IMR-90 (cell line): ENCODE measurements at regions not wholly inside any gene's neighbourhood (a gene's known extent, or its start where the extent isn't known, plus 50 kb on each side); places are given as distances from the start of the nearest gene placed in this dataset.
A peak's percentile ranks its signal among the peaks of the same experiment; 100 is the strongest.

Experiments used
- ATAC-seq: fragments of 200-7000 bp; cut with Tn5 transposase; 2 replicates; pipeline ENCODE4 v1.9.1; 2020; ENCODE audit warnings: low read depth, mild to moderate bottlenecking, moderate library complexity
- BruUV-seq: library from RNA; stranded (reverse); fragments of 400-500 nt; replicated peaks from 2 replicates; lab custom pipeline; 2021; lab: Mats Ljungman, UMichigan
- CTCF ChIA-PET: fragments of 300-600 bp; formaldehyde crosslinking; extraction: SDS; loops from one replicate; lab custom pipeline; 2021; ENCODE audit warnings: antibody characterized with exemption; lab: Yijun Ruan, JAX
- POLR2A ChIA-PET: fragments of 300-600 bp; sonication (Branson Sonifier 250); formaldehyde crosslinking; loops from one replicate; lab custom pipeline; 2022; ENCODE audit warnings: antibody characterized with exemption; ENCODE audit not compliant: unreplicated experiment; lab: Charles Lee
- DNase-seq: peaks from one replicate; pipeline ENCODE4 v3.0.0; 2013
- H2AFZ ChIP-seq: replicated peaks from 2 replicates; pipeline ENCODE3; 2013; ENCODE audit warnings: low read length, mild to moderate bottlenecking; ENCODE audit not compliant: poor library complexity
- H2AK5ac ChIP-seq: 2 replicates; pipeline ENCODE4 v1.6.1; 2013; ENCODE audit warnings: low read depth, low read length, inconsistent platforms
- H2AK9ac ChIP-seq: replicated peaks from 2 replicates; pipeline ENCODE3; 2013; ENCODE audit warnings: mild to moderate bottlenecking, low read depth, low read length, moderate library complexity; ENCODE audit not compliant: poor library complexity
- H2BK120ac ChIP-seq: 2 replicates; pipeline ENCODE4 v1.6.1; 2013; ENCODE audit warnings: low read depth, low read length, inconsistent platforms
- H2BK15ac ChIP-seq: 3 replicates; pipeline ENCODE4 v1.6.1; 2013; ENCODE audit warnings: low read depth, low read length, inconsistent platforms
- H2BK20ac ChIP-seq: 2 replicates; pipeline ENCODE4 v1.6.1; 2013; ENCODE audit warnings: low read depth, mild to moderate bottlenecking, inconsistent platforms, low read length, moderate library complexity
- H2BK5ac ChIP-seq: 2 replicates; pipeline ENCODE4 v1.6.1; 2013; ENCODE audit warnings: mild to moderate bottlenecking, low read depth, low read length, inconsistent platforms; ENCODE audit not compliant: poor library complexity, severe bottlenecking
- H3K14ac ChIP-seq: replicated peaks from 2 replicates; pipeline ENCODE4 v1.6.1; 2013; ENCODE audit warnings: low read depth, low read length, inconsistent platforms
- H3K18ac ChIP-seq: 2 replicates; pipeline ENCODE4 v1.6.1; 2013; ENCODE audit warnings: low read depth, low read length, control low read depth
- H3K23ac ChIP-seq: 2 replicates; pipeline ENCODE4 v1.6.1; 2013; ENCODE audit warnings: low read depth, low read length, inconsistent platforms
- H3K27ac ChIP-seq: 2 replicates; pipeline ENCODE4 v1.5.1; 2013; ENCODE audit warnings: mild to moderate bottlenecking, control low read depth, low read length; ENCODE audit not compliant: insufficient read depth
- H3K27me3 ChIP-seq: 2 replicates; pipeline ENCODE4 v1.6.1; 2013; ENCODE audit warnings: low read length; ENCODE audit not compliant: control insufficient read depth, insufficient read depth
- H3K36me3 ChIP-seq: 2 replicates; pipeline ENCODE4 v1.6.1; 2013; ENCODE audit warnings: low read length, mixed read lengths; ENCODE audit not compliant: control insufficient read depth, insufficient read depth
- H3K4ac ChIP-seq: 2 replicates; pipeline ENCODE4 v1.6.1; 2013; ENCODE audit warnings: low read depth, low read length, inconsistent platforms
- H3K4me1 ChIP-seq: 2 replicates; pipeline ENCODE4 v1.6.1; 2013; ENCODE audit warnings: low read length, mixed read lengths; ENCODE audit not compliant: control insufficient read depth, insufficient read depth
- H3K4me2 ChIP-seq: 2 replicates; pipeline ENCODE4 v1.6.1; 2013; ENCODE audit warnings: low read depth, mild to moderate bottlenecking, control low read depth, low read length, moderate library complexity
- H3K4me3 ChIP-seq: 2 replicates; pipeline ENCODE4 v1.5.1; 2013; ENCODE audit warnings: low read depth, mild to moderate bottlenecking, control low read depth, low read length, moderate library complexity; ENCODE audit not compliant: insufficient read depth
- H3K56ac ChIP-seq: 2 replicates; pipeline ENCODE4 v1.6.1; 2013; ENCODE audit warnings: low read length, inconsistent platforms; ENCODE audit not compliant: insufficient read depth; ENCODE audit errors: extremely low read depth
- H3K79me1 ChIP-seq, 2 experiments: 2 replicates each; pipeline ENCODE4 v1.6.1; 2013; ENCODE audit warnings: low read length in 2 of 2, inconsistent platforms in 1 of 2, low read depth in 1 of 2
- H3K9ac ChIP-seq: 2 replicates; pipeline ENCODE4 v1.6.1; 2013; ENCODE audit warnings: low read depth, low read length, control low read depth
- H3K9me1 ChIP-seq: 2 replicates; pipeline ENCODE4 v1.6.1; 2013; ENCODE audit warnings: low read length, inconsistent platforms; ENCODE audit not compliant: insufficient read depth
- H3K9me3 ChIP-seq: 2 replicates; pipeline ENCODE4 v1.6.1; 2013; ENCODE audit warnings: low read length; ENCODE audit not compliant: control insufficient read depth, insufficient read depth
- H4K20me1 ChIP-seq: 2 replicates; pipeline ENCODE4 v1.6.1; 2013; ENCODE audit warnings: low read length, inconsistent platforms; ENCODE audit not compliant: insufficient read depth
- H4K5ac ChIP-seq: 2 replicates; pipeline ENCODE4 v1.6.1; 2013; ENCODE audit warnings: mild to moderate bottlenecking, low read depth, low read length, control low read depth
- H4K8ac ChIP-seq, 2 experiments: 2 replicates each; pipeline ENCODE4 v1.6.1; 2013; ENCODE audit warnings: low read depth in 2 of 2, low read length in 2 of 2, control low read depth in 1 of 2, inconsistent platforms in 1 of 2
- H4K91ac ChIP-seq: 2 replicates; pipeline ENCODE4 v1.6.1; 2013; ENCODE audit warnings: low read depth, low read length, inconsistent platforms; ENCODE audit not compliant: insufficient read depth
- CEBPB ChIP-seq: IDR thresholded peaks from 2 replicates; pipeline ENCODE4 v1.6.1; 2012; ENCODE audit warnings: low read depth, low read length, improper control_type of control experiment
- CHD1 ChIP-seq: IDR thresholded peaks from 2 replicates; pipeline ENCODE4 v1.6.1; 2012; ENCODE audit warnings: low read depth, low read length, improper control_type of control experiment
- FOS ChIP-seq: fragments of 150-350 bp; IDR thresholded peaks from 2 replicates; pipeline ENCODE4 v1.6.1; 2016; ENCODE audit warnings: low read depth, low read length
- MAFK ChIP-seq: IDR thresholded peaks from 2 replicates; pipeline ENCODE4 v1.6.1; 2012; ENCODE audit warnings: low read depth, low read length, improper control_type of control experiment
- MXI1 ChIP-seq: IDR thresholded peaks from 2 replicates; pipeline ENCODE4 v1.6.1; 2012; ENCODE audit warnings: low read depth, mild to moderate bottlenecking, low read length, moderate library complexity, borderline replicate concordance
- POLR2A ChIP-seq: IDR thresholded peaks from 2 replicates; pipeline ENCODE4 v1.6.1; 2012; ENCODE audit warnings: mild to moderate bottlenecking, low read depth, low read length
- RCOR1 ChIP-seq: IDR thresholded peaks from 2 replicates; pipeline ENCODE4 v1.6.1; 2012; ENCODE audit warnings: mild to moderate bottlenecking, low read length, improper control_type of control experiment; ENCODE audit not compliant: insufficient replicate concordance
- SMC3 ChIP-seq: fragments of 150-350 bp; IDR thresholded peaks from 2 replicates; pipeline ENCODE4 v1.6.1; 2016; ENCODE audit warnings: low read depth, mild to moderate bottlenecking, antibody characterized with exemption, low read length, moderate library complexity
- USF2 ChIP-seq: fragments of 150-350 bp; IDR thresholded peaks from 2 replicates; pipeline ENCODE4 v1.6.1; 2017; ENCODE audit warnings: mild to moderate bottlenecking, antibody characterized with exemption, low read length, low read depth
- dilution Hi-C: fragments of 300-500 bp; cut with HindIII; formaldehyde crosslinking; loops from one replicate; pipeline ENCODE4 v1.14.3; 2018; ENCODE audit warnings: low sequenced_read_pairs; ENCODE audit not compliant: unreplicated experiment
- in situ Hi-C: fragments of 300-500 bp; cut with MboI; formaldehyde crosslinking; loops from 3 replicates; pipeline ENCODE4 v1.14.3; 2019; ENCODE audit warnings: low sequenced_read_pairs, inconsistent platforms, mixed read lengths
- intact Hi-C: fragments of 100-400 bp; cut with micrococcal nuclease; formaldehyde crosslinking; loops from 2 replicates; pipeline ENCODE4 v1.10.0; 2022
- TF ChIP-seq, protein P1 (sequence below): fragments of 150-350 bp; IDR thresholded peaks from 2 replicates; pipeline ENCODE4 v1.6.1; 2016; ENCODE audit warnings: low read depth, mild to moderate bottlenecking, low read length, moderate library complexity, borderline replicate concordance
- TF ChIP-seq, protein P2 (sequence below): conservative IDR thresholded peaks from 2 replicates; pipeline ENCODE4 v1.5.1; 2012; ENCODE audit warnings: mild to moderate bottlenecking, low read depth, low read length, improper control_type of control experiment

DNA sequence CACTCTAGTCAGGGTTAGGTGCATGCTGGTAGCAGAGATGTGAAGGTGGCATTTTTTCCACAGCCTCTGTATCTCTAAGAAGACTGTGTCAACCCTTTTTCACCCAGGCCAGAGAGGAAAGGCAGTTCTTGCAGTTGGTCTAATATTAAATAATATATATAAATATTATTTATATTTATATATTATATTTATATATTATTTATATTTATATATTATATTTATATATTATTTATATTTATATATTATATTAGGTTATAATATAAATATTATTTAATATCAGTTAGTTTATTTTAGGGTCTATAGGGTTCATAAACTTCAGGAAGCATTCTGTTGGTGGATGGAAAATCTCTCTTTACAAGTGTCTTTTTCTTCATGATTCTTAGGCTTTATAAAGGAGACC is 218.6 kb upstream of the DMRTA1 start:
- BruUV-seq = no TSS peak
- no peaks in the 10 kb centered on the region for H3K79me1 ChIP-seq
- no peak overlapping the region for H2AK9ac ChIP-seq
- H2AK5ac ChIP-seq = peak overlapping the region; percentile 67; the same call in 1 of the 2 replicates
- H3K4ac ChIP-seq = no peak overlapping the region
- ChIA-PET CTCF (interaction anchor here (0.9 to 1.8 kb wide), 2 partner anchors 10 to 11 kb away, joined by 3 to 5 read pairs; no protein-coding TSS in a partner anchor), POLR2A (no interaction called here)
- no peak overlapping the region for H3K4me3 ChIP-seq
- no peak overlapping the region for H4K5ac ChIP-seq
- no peaks in the 10 kb centered on the region for H3K36me3 ChIP-seq
- no peak overlapping the region for H3K9ac ChIP-seq
- no peaks in the 10 kb centered on the region; the same call in 1 of the 2 replicates for H3K4me1 ChIP-seq
- H2AFZ ChIP-seq = no peak overlapping the region
- H3K27me3 ChIP-seq = no peaks in the 10 kb centered on the region
- H3K27ac ChIP-seq = no peak overlapping the region
- H3K9me1 ChIP-seq = no peaks in the 10 kb centered on the region
- DNase-seq (no peak), ATAC-seq (no peak)
- no peak overlapping the region for H3K4me2 ChIP-seq
- dilution Hi-C loops = no loop called here
- intact Hi-C loops = no loop called here
- H4K8ac ChIP-seq = no peak overlapping the region
- H4K20me1 ChIP-seq = no peaks in the 10 kb centered on the region
- H3K14ac ChIP-seq = no peak overlapping the region
- in situ Hi-C loops = no loop called here
- no peak overlapping the region for H3K56ac ChIP-seq
- H4K91ac ChIP-seq = no peak overlapping the region
- H2BK120ac ChIP-seq = no peak overlapping the region
- H2BK5ac ChIP-seq = no peak overlapping the region
- H3K18ac ChIP-seq = no peak overlapping the region
- H3K9me3 ChIP-seq = peaks cover 11% of the 10 kb centered on the region
- H3K23ac ChIP-seq = no peak overlapping the region
- H2BK15ac ChIP-seq = no peak overlapping the region
- H2BK20ac ChIP-seq = no peak overlapping the region
- TF ChIP-seq CEBPB (no peak), USF2 (no peak), RCOR1 (no peak), SMC3 (no peak), MXI1 (no peak), MAFK (no peak), CHD1 (no peak), POLR2A (no peak), FOS (no peak)
- TF ChIP-seq, protein P1, sequence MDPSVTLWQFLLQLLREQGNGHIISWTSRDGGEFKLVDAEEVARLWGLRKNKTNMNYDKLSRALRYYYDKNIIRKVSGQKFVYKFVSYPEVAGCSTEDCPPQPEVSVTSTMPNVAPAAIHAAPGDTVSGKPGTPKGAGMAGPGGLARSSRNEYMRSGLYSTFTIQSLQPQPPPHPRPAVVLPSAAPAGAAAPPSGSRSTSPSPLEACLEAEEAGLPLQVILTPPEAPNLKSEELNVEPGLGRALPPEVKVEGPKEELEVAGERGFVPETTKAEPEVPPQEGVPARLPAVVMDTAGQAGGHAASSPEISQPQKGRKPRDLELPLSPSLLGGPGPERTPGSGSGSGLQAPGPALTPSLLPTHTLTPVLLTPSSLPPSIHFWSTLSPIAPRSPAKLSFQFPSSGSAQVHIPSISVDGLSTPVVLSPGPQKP = no peak
- TF ChIP-seq, protein P2, sequence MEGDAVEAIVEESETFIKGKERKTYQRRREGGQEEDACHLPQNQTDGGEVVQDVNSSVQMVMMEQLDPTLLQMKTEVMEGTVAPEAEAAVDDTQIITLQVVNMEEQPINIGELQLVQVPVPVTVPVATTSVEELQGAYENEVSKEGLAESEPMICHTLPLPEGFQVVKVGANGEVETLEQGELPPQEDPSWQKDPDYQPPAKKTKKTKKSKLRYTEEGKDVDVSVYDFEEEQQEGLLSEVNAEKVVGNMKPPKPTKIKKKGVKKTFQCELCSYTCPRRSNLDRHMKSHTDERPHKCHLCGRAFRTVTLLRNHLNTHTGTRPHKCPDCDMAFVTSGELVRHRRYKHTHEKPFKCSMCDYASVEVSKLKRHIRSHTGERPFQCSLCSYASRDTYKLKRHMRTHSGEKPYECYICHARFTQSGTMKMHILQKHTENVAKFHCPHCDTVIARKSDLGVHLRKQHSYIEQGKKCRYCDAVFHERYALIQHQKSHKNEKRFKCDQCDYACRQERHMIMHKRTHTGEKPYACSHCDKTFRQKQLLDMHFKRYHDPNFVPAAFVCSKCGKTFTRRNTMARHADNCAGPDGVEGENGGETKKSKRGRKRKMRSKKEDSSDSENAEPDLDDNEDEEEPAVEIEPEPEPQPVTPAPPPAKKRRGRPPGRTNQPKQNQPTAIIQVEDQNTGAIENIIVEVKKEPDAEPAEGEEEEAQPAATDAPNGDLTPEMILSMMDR = no peak
